HL-60 (cell line): ENCODE measurements at regions not wholly inside any gene's neighbourhood (a gene's known extent, or its start where the extent isn't known, plus 50 kb on each side); places are given as distances from the start of the nearest gene placed in this dataset.

Source experiments
- DNase-seq, 2 experiments: peaks; one replicate each; pipeline ENCODE4 v3.0.0-alpha.2; 2010 to 2020; ENCODE audit warnings: low read depth in 1 of 2, low spot score in 1 of 2
- H3K27ac ChIP-seq: fragments of 250-450 bp; sonication (Bioruptor Pico); replicated peaks from 2 replicates; pipeline ENCODE4 v1.5.1; 2020; ENCODE audit warnings: mild to moderate bottlenecking, moderate library complexity
- H3K27me3 ChIP-seq: fragments of 250-450 bp; sonication (Bioruptor Pico); 2 replicates; pipeline ENCODE4 v1.5.1; 2021; ENCODE audit warnings: mild to moderate bottlenecking, moderate library complexity; ENCODE audit not compliant: insufficient read depth, poor library complexity, severe bottlenecking
- H3K4me3 ChIP-seq: replicated peaks from 2 replicates; pipeline ENCODE4 v1.5.1; 2011; ENCODE audit warnings: mild to moderate bottlenecking, control low read depth, low read length; ENCODE audit not compliant: insufficient read depth
- CTCF ChIP-seq: IDR thresholded peaks from one replicate; pipeline ENCODE4 v1.5.1; 2011; ENCODE audit warnings: low read length, control low read depth, inconsistent platforms; ENCODE audit not compliant: insufficient read depth
- GABPA ChIP-seq: IDR thresholded peaks from 2 replicates; pipeline ENCODE4 v1.6.1; 2012; ENCODE audit warnings: low read depth
- POLR2AphosphoS5 ChIP-seq: IDR thresholded peaks from 2 replicates; pipeline ENCODE4 v1.6.1; 2012; ENCODE audit warnings: low read depth
- REST ChIP-seq: IDR thresholded peaks from 2 replicates; pipeline ENCODE4 v1.6.1; 2012; ENCODE audit warnings: low read depth; ENCODE audit not compliant: insufficient replicate concordance
- SPI1 ChIP-seq: IDR thresholded peaks from 2 replicates; pipeline ENCODE4 v1.6.1; 2012; ENCODE audit warnings: low read depth, mild to moderate bottlenecking, borderline replicate concordance

GRCh38 chr5:54722846-54723433 lies 205.4 kb downstream of the SNX18 start:
- H3K27me3 ChIP-seq: no peaks in the 10 kb centered on the region
- no peak overlapping the region for H3K27ac ChIP-seq
- H3K4me3 ChIP-seq: no peak overlapping the region
- no peak for DNase-seq
- no peak for TF ChIP-seq REST
- no peak for TF ChIP-seq GABPA
- no peak for TF ChIP-seq SPI1
- no peak for TF ChIP-seq POLR2AphosphoS5
- no peak for TF ChIP-seq CTCF

- no peak for TF ChIP-seq CTCF
- no peak for TF ChIP-seq POLR2AphosphoS5
- TF ChIP-seq REST: no peak
- TF ChIP-seq GABPA: no peak
- no peak for TF ChIP-seq SPI1
- H3K4me3 ChIP-seq: no peak overlapping the region
Measured at GRCh38 chr5:54721951-54722654, 204.5 kb downstream of the SNX18 start.

GRCh38 chr5:54721116-54721515 lies 203.6 kb downstream of the SNX18 start:
- no peaks in the 10 kb centered on the region for H3K27me3 ChIP-seq
- H3K27ac ChIP-seq: no peak overlapping the region
- no peak overlapping the region for H3K4me3 ChIP-seq
- DNase-seq: no peak
- no peak for TF ChIP-seq POLR2AphosphoS5
- TF ChIP-seq CTCF: no peak
- no peak for TF ChIP-seq REST
- no peak for TF ChIP-seq SPI1
- TF ChIP-seq GABPA: no peak

More at GRCh38 chr5:54721951-54722654, 204.5 kb downstream of the SNX18 start:
- Histone ChIP-seq H3K27ac (no peak overlapping the region), H3K27me3 (no peaks in the 10 kb centered on the region)
- DNase-seq: no peak
